CD4-positive, alpha-beta memory T cell (primary cell): ENCODE measurements at regions not wholly inside any gene's neighbourhood (a gene's known extent, or its start where the extent isn't known, plus 50 kb on each side); places are given as distances from the start of the nearest gene placed in this dataset.

Source experiments
- CTCF ChIA-PET: fragments of 350-600 bp; sonication (Branson Sonifier 250); formaldehyde crosslinking; loops from one replicate; lab custom pipeline; 2021; ENCODE audit warnings: inconsistent platforms; ENCODE audit not compliant: partially characterized antibody; lab: Charles Lee
- POLR2A ChIA-PET: fragments of 350-600 bp; sonication (Branson Sonifier 250); formaldehyde crosslinking; loops from one replicate; lab custom pipeline; 2021; ENCODE audit not compliant: partially characterized antibody; lab: Charles Lee
- DNase-seq, 5 donors: peaks; one replicate each; pipeline versions ENCODE4 v3.0.0 to v3.0.0-alpha.2; 2020 to 2022; ENCODE audit warnings: mixed read lengths in 1 of 5
- H3K27ac ChIP-seq: one replicate; pipeline ENCODE4 v1.7.0; 2013; ENCODE audit warnings: low read depth, low read length
- H3K27me3 ChIP-seq: 2 replicates; pipeline ENCODE4 v1.7.0; 2013; ENCODE audit warnings: mild to moderate bottlenecking, low read length, moderate library complexity; ENCODE audit not compliant: insufficient read depth
- H3K36me3 ChIP-seq: 2 replicates; pipeline ENCODE4 v1.7.0; 2013; ENCODE audit warnings: mild to moderate bottlenecking, low read length, moderate library complexity; ENCODE audit not compliant: insufficient read depth
- H3K4me1 ChIP-seq: 2 replicates; pipeline ENCODE4 v1.7.0; 2013; ENCODE audit warnings: mild to moderate bottlenecking, low read length, moderate library complexity; ENCODE audit not compliant: insufficient read depth
- H3K4me3 ChIP-seq, 2 donors: one replicate each; pipeline ENCODE4 v1.7.0; 2013; ENCODE audit warnings: low read length in 2 of 2, mild to moderate bottlenecking in 1 of 2
- H3K9me3 ChIP-seq, 2 donors: one replicate each; pipeline ENCODE4 v1.7.0; 2013; ENCODE audit warnings: low read length in 2 of 2, control low read depth in 1 of 2; ENCODE audit not compliant: control insufficient read depth in 1 of 2
- H3K27ac Mint-ChIP-seq, 7 donors: one replicate each; pipeline ENCODE4 v1.8.0; 2020 to 2021; ENCODE audit warnings: mixed read lengths in 7 of 7, mild to moderate bottlenecking in 6 of 7, inconsistent platforms in 3 of 7, moderate library complexity in 3 of 7
- H3K27me3 Mint-ChIP-seq, 2 donors: one replicate each; pipeline ENCODE4 v1.8.0; 2020 to 2021; ENCODE audit warnings: mixed read lengths in 2 of 2
- H3K36me3 Mint-ChIP-seq, 2 donors: one replicate each; pipeline ENCODE4 v1.8.0; 2020 to 2021; ENCODE audit warnings: mixed read lengths in 2 of 2, inconsistent platforms in 1 of 2, mild to moderate bottlenecking in 1 of 2
- H3K4me1 Mint-ChIP-seq, 4 donors: one replicate each; pipeline ENCODE4 v1.8.0; 2020 to 2021; ENCODE audit warnings: mixed read lengths in 4 of 4, mild to moderate bottlenecking in 1 of 4
- H3K4me3 Mint-ChIP-seq, 8 donors: one replicate each; pipeline ENCODE4 v1.8.0; 2020 to 2021; ENCODE audit warnings: mixed read lengths in 8 of 8, mild to moderate bottlenecking in 7 of 8, moderate library complexity in 6 of 8, inconsistent platforms in 3 of 8
- H3K9me3 Mint-ChIP-seq, 8 donors: one replicate each; pipeline ENCODE4 v1.8.0; 2020 to 2021; ENCODE audit warnings: mixed read lengths in 8 of 8, mild to moderate bottlenecking in 5 of 8, inconsistent platforms in 3 of 8, moderate library complexity in 1 of 8
- intact Hi-C: fragments of 100-400 bp; cut with micrococcal nuclease; formaldehyde crosslinking; loops from one replicate; pipeline ENCODE4 v1.15.1; 2023

GRCh38 chr22:48883211-48883960, 944.3 kb downstream of the BRD1 start:
- Mint-ChIP-seq H3K27me3 (peaks cover 0 to 4% of the 10 kb centered on the region in 2 donors), H3K9me3 (peaks cover 0 to 2% (median 0%) of the 10 kb centered on the region in 8 donors), H3K27ac (no peak overlapping the region), H3K4me3 (no peak overlapping the region), H3K36me3 (no peaks in the 10 kb centered on the region), H3K4me1 (no peaks in the 10 kb centered on the region)
- ChIA-PET POLR2A (no interaction called here), CTCF (no interaction called here)
- no peak overlapping the region for H3K27ac ChIP-seq
- no peak for DNase-seq
- no peaks in the 10 kb centered on the region for H3K27me3 ChIP-seq
- H3K4me1 ChIP-seq: no peaks in the 10 kb centered on the region
- H3K36me3 ChIP-seq: no peaks in the 10 kb centered on the region
- H3K9me3 ChIP-seq: no peaks in the 10 kb centered on the region
- H3K4me3 ChIP-seq: no peak overlapping the region
- intact Hi-C loops: no loop called here

GRCh38 chr22:48882636-48883200, 945.0 kb downstream of the BRD1 start:
- Histone ChIP-seq H3K9me3 (no peaks in the 10 kb centered on the region), H3K4me3 (no peak overlapping the region), H3K36me3 (no peaks in the 10 kb centered on the region), H3K4me1 (no peaks in the 10 kb centered on the region), H3K27me3 (no peaks in the 10 kb centered on the region), H3K27ac (no peak overlapping the region)
- no peak overlapping the region for H3K27ac Mint-ChIP-seq
- ChIA-PET CTCF (no interaction called here), POLR2A (no interaction called here)
- H3K27me3 Mint-ChIP-seq: peaks cover 0 to 4% of the 10 kb centered on the region in 2 donors
- no peak overlapping the region for H3K4me3 Mint-ChIP-seq
- peaks cover 0 to 2% (median 0%) of the 10 kb centered on the region in 8 donors for H3K9me3 Mint-ChIP-seq
- intact Hi-C loops: no loop called here
- no peaks in the 10 kb centered on the region for H3K4me1 Mint-ChIP-seq
- no peak for DNase-seq
- H3K36me3 Mint-ChIP-seq: no peaks in the 10 kb centered on the region

DNA sequence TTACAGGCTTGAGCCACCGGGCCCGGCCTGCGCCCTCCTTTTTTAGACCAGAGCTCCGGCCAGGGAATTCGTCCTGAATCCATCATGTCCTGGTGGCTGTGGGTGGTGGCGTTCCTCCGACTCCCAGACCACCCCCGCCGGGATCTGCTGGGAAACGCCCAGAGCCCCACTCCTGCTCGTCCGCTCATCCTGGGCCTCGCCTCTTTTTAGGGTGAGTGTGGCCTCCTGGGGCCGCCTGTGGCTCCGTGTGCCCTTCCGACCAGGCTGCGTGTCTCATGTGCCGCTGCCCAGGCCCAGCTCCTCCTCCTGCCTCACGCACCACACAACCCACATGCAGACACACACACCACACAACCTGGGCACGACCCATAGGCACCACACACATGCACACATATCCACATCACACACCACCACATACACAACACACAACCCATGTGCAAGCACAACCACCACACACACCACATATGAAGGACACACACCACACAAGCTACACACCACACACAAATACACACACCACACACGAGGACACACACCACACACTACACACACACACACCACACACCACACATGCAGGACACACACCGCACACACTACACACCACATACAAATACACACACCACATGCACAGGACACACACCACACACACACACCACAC, 946.2 kb downstream of the BRD1 start:
- Histone ChIP-seq H3K27ac (no peak overlapping the region), H3K4me3 (no peak overlapping the region), H3K9me3 (no peaks in the 10 kb centered on the region), H3K36me3 (no peaks in the 10 kb centered on the region), H3K4me1 (no peaks in the 10 kb centered on the region), H3K27me3 (no peaks in the 10 kb centered on the region)
- CTCF ChIA-PET: no interaction called here
- Mint-ChIP-seq H3K4me3 (no peak overlapping the region), H3K4me1 (no peaks in the 10 kb centered on the region), H3K27me3 (peaks cover 0 to 4% of the 10 kb centered on the region in 2 donors), H3K27ac (no peak overlapping the region), H3K36me3 (no peaks in the 10 kb centered on the region), H3K9me3 (peaks cover 0 to 2% (median 0%) of the 10 kb centered on the region in 8 donors)
- no peak for DNase-seq
- POLR2A ChIA-PET: no interaction called here
- intact Hi-C loops: no loop called here

DNA sequence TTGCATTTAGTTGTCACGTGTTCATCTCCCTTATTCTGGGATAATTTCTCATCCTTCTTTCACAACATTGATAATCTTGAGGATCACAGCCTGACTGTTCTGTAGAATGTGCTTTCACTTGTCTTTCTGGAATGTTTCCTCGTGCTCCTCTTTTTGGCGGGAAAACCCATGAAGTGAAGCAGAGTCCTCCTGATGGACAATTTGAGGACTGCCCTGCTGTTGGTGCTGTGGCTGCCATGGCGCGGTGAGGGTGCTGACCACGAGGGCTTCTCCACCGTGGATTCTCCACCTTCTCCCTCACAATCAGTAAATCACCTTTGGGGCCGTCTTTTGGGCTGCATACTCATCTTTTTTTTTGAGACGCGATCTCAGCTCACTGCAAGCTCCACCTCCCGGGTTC, 946.9 kb downstream of the BRD1 start:
- POLR2A ChIA-PET: no interaction called here
- DNase-seq: no peak

DNA sequence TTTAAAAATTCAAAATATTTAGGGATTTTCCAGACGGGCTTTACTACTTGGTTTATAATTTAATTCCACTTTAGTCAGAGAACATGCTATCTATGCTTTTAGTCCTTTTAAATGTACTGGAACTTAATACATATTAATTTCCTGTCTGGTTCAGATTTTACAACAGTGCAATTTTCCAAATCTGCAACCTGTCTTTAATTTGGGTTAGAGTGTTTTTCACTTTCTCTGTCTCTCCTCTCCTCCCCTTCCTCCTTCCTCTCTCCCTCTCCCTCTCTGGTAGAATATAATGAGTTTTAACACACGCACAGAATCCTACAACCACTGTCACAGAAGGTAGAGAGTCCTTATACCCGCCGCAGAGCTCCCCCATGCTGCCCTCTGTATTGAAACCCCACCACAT, 950.7 kb downstream of the BRD1 start:
- Histone ChIP-seq H3K9me3 (no peaks in the 10 kb centered on the region), H3K27ac (no peak overlapping the region), H3K36me3 (no peaks in the 10 kb centered on the region), H3K4me3 (no peak overlapping the region), H3K27me3 (no peaks in the 10 kb centered on the region), H3K4me1 (no peaks in the 10 kb centered on the region)
- Mint-ChIP-seq H3K36me3 (no peaks in the 10 kb centered on the region), H3K27me3 (peaks cover 0 to 4% of the 10 kb centered on the region in 2 donors), H3K27ac (no peak overlapping the region), H3K4me3 (peak overlapping the region in 1 of 8 donors; percentile 43), H3K4me1 (no peaks in the 10 kb centered on the region), H3K9me3 (peaks cover 0 to 3% (median 0%) of the 10 kb centered on the region in 8 donors)
- CTCF ChIA-PET: no interaction called here
- intact Hi-C loops: no loop called here
- POLR2A ChIA-PET: no interaction called here
- no peak for DNase-seq

More for the DNA sequence above, 946.9 kb downstream of the BRD1 start:
- no peaks in the 10 kb centered on the region for H3K27me3 ChIP-seq
- Mint-ChIP-seq H3K27me3 (peaks cover 0 to 4% of the 10 kb centered on the region in 2 donors), H3K27ac (no peak overlapping the region), H3K4me3 (no peak overlapping the region), H3K4me1 (no peaks in the 10 kb centered on the region), H3K9me3 (peaks cover 0 to 3% (median 0%) of the 10 kb centered on the region in 8 donors), H3K36me3 (no peaks in the 10 kb centered on the region)
- no peaks in the 10 kb centered on the region for H3K4me1 ChIP-seq
- no peak overlapping the region for H3K27ac ChIP-seq
- CTCF ChIA-PET: no interaction called here
- H3K4me3 ChIP-seq: no peak overlapping the region
- H3K36me3 ChIP-seq: no peaks in the 10 kb centered on the region
- H3K9me3 ChIP-seq: no peaks in the 10 kb centered on the region
- intact Hi-C loops: no loop called here

- ChIA-PET POLR2A (no interaction called here), CTCF (no interaction called here)
- H3K9me3 Mint-ChIP-seq: peaks cover 0 to 7% (median 5%) of the 10 kb centered on the region in 8 donors
- Histone ChIP-seq H3K4me3 (no peak overlapping the region), H3K27ac (no peak overlapping the region), H3K4me1 (no peaks in the 10 kb centered on the region), H3K9me3 (no peaks in the 10 kb centered on the region), H3K36me3 (no peaks in the 10 kb centered on the region), H3K27me3 (no peaks in the 10 kb centered on the region)
- intact Hi-C loops: no loop called here
- H3K27ac Mint-ChIP-seq: no peak overlapping the region
- DNase-seq: no peak
- no peaks in the 10 kb centered on the region for H3K4me1 Mint-ChIP-seq
- H3K36me3 Mint-ChIP-seq: peaks cover 0 to 3% of the 10 kb centered on the region in 2 donors
- peaks cover 0 to 4% of the 10 kb centered on the region in 2 donors for H3K27me3 Mint-ChIP-seq
- H3K4me3 Mint-ChIP-seq: no peak overlapping the region
Observed at GRCh38 chr22:48874956-48875355, 952.7 kb downstream of the BRD1 start.

- H3K27me3 Mint-ChIP-seq: peaks cover 2 to 6% of the 10 kb centered on the region in 2 donors
- Histone ChIP-seq H3K4me1 (no peaks in the 10 kb centered on the region), H3K27ac (no peak overlapping the region), H3K4me3 (no peak overlapping the region), H3K27me3 (no peaks in the 10 kb centered on the region), H3K9me3 (no peaks in the 10 kb centered on the region), H3K36me3 (no peaks in the 10 kb centered on the region)
- DNase-seq: no peak
- H3K36me3 Mint-ChIP-seq: peaks cover 0 to 3% of the 10 kb centered on the region in 2 donors
- no peak overlapping the region for H3K4me3 Mint-ChIP-seq
- POLR2A ChIA-PET: no interaction called here
- H3K9me3 Mint-ChIP-seq: peaks cover 0 to 7% (median 5%) of the 10 kb centered on the region in 8 donors
- H3K27ac Mint-ChIP-seq: no peak overlapping the region
- CTCF ChIA-PET: no interaction called here
- no peaks in the 10 kb centered on the region for H3K4me1 Mint-ChIP-seq
- intact Hi-C loops: no loop called here
Observed at GRCh38 chr22:48873191-48873520, 954.5 kb downstream of the BRD1 start.
